ENCODE measurements at regions not wholly inside any gene's neighbourhood (a gene's known extent, or its start where the extent isn't known, plus 50 kb on each side); places are given as distances from the start of the nearest gene placed in this dataset.

GRCh38 chr1:42096554-42096953 is 56.7 kb upstream of the GUCA2B start:
- no peak for DNase-seq

- no peak for DNase-seq
Measured at GRCh38 chr1:42089246-42089645, 64.0 kb upstream of the GUCA2B start.

- no peak for DNase-seq
Measured at GRCh38 chr1:42086146-42086545, 67.1 kb upstream of the GUCA2B start.

- DNase-seq: no peak
Measured at GRCh38 chr1:42085596-42085995, 67.6 kb upstream of the GUCA2B start.

- DNase-seq: no peak
Measured at GRCh38 chr1:42081475-42081874, 71.7 kb upstream of the GUCA2B start.

GRCh38 chr1:42075179-42075578 is 78.0 kb upstream of the GUCA2B start:
- DNase-seq: no peak

- DNase-seq: no peak
Measured at GRCh38 chr1:42070996-42071395, 82.2 kb upstream of the GUCA2B start.

- no peak for DNase-seq
Measured at GRCh38 chr1:42057800-42058199, 95.4 kb upstream of the GUCA2B start.

GRCh38 chr1:42056460-42056859 is 96.8 kb upstream of the GUCA2B start:
- no peak for DNase-seq

- no peak for DNase-seq
Measured at GRCh38 chr1:42055061-42055460, 98.1 kb upstream of the GUCA2B start.

GRCh38 chr1:42052072-42052699 is 101.0 kb upstream of the GUCA2B start:
- no peak for DNase-seq

- DNase-seq: no peak
Measured at GRCh38 chr1:42047508-42047880, 105.7 kb upstream of the GUCA2B start.

- DNase-seq: peak; percentile 84 to 93
Measured at GRCh38 chr1:42046761-42047507, 106.3 kb upstream of the GUCA2B start.

- no peak for DNase-seq
Measured at GRCh38 chr1:42044346-42044745, 108.9 kb upstream of the GUCA2B start.

- DNase-seq: no peak
Measured at GRCh38 chr1:42043811-42044210, 109.4 kb upstream of the GUCA2B start.

- no peak for DNase-seq
Measured at GRCh38 chr1:42043182-42043581, 110.0 kb upstream of the GUCA2B start.

GRCh38 chr1:42041031-42041430 is 112.2 kb upstream of the GUCA2B start:
- DNase-seq: no peak

GRCh38 chr1:42040159-42040558 is 113.1 kb upstream of the GUCA2B start:
- no peak for DNase-seq

GRCh38 chr1:42038261-42038660 is 114.9 kb upstream of the GUCA2B start:
- no peak for DNase-seq

- DNase-seq: no peak
Measured at GRCh38 chr1:42037586-42037985, 115.6 kb upstream of the GUCA2B start.

- no peak for DNase-seq
Measured at GRCh38 chr1:42037161-42037560, 116.0 kb upstream of the GUCA2B start.

- DNase-seq: peak; percentile 76 to 93
Measured at GRCh38 chr1:42035830-42036604, 117.2 kb upstream of the GUCA2B start.

- DNase-seq: peak; percentile 37 to 53
Measured at GRCh38 chr1:42035205-42035829, 116.6 kb upstream of the HIVEP3 start.

Measured in NCI-H524 (cell line).